DMS153 treated with DMSO at 0.1 percent for 48 hours (cell line): ENCODE measurements at regions not wholly inside any gene's neighbourhood (a gene's known extent, or its start where the extent isn't known, plus 50 kb on each side); places are given as distances from the start of the nearest gene placed in this dataset.

Experiments
- DNase-seq: peaks from one replicate; lab custom pipeline; 2025; ENCODE audit not compliant: unreplicated experiment; lab: John Stamatoyannopoulos, UW

DNA sequence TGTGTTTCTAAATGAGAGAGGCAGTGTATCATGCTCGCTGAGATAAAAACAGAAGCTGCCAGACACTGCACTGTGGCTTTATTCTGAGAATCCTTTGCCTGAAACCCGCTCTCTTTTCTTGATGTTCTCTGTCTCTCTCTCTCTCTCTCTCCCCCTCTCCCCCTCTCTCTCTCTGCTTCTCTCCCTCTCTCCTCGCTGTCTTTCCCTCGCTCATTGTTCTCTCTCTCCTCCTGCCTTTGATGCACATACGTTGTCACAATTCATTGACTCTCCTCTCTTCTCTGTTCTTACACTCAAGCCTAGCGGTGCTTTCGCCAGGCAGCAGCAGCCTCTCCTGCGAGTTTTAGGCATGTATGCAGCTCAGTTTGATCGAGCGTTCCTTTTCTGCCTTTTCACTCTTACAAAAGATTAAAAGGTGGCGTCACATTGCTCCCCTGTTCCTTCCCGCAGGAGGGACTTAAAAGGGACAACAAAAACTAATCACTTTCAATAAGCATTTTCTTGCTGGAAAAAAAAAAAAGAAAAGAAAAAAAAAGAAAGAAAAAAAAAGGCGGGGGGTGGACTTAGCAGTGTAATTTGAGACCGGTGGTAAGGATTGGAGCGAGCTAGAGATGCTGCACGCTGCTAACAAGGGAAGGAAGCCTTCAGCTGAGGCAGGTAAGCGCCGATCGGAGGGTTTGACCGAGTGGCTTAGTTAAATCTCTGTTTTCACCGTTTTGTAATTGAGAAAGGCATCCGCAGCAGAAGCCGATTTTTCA, 717.9 kb upstream of the WWC1 start:
- DNase-seq: no peak

DNA sequence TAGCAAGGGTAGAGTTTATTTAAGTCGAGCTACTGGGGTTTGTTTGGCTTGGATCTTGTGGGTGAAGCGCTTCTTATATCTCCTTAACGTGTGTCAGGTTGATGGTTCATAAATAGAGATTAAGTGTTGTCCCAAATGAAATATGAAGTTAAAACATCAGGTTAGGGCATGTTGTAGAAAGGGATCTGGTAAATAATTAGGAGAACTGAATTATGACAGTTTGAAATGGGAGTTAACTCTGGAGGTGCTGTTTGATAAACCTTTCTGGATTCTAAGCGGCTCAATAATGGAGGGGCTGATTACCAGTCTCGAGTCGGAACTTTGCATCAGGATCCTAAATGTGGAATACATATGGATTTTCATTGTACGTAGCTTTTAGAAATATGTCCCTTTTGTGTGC, 717.0 kb upstream of the WWC1 start:
- no peak for DNase-seq

DNA sequence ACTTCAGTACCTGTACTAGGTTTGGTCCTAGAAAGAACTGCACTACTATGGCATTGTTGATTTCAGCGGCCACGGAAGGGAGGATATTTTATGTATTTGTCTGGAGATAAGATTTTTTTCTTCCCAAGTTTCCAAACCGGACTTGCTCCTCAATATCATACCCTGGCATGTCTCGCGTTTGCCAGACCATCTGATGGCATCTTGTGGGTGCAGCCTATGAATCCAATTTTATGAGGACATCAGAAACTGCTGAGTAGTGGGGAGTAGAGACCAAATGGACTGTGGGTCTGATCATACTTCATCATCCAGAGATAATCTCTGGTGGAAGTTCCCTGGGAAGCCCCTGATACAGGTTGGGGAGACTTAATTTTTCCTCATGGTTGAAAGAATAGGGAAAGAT, 716.1 kb upstream of the WWC1 start:
- DNase-seq: no peak

DNA sequence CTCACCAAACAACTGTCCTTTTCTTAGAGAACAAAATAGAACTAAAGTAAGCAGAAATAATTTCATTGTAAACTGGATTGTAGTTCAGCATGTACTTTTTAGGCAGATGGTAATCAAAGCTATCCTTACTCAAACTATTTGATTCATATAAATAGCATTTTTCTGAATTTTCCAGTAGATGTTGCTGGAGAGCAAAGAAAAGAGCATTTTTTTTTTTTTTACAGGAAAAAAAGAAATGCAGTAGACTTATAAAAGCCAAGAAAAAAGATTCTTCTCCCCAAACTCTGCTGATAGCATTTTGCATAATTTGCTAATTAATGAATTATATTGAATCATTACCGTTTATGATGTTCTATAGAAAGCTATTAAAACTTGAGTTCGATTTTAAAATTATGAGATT, 715.3 kb upstream of the WWC1 start:
- no peak for DNase-seq

DNA sequence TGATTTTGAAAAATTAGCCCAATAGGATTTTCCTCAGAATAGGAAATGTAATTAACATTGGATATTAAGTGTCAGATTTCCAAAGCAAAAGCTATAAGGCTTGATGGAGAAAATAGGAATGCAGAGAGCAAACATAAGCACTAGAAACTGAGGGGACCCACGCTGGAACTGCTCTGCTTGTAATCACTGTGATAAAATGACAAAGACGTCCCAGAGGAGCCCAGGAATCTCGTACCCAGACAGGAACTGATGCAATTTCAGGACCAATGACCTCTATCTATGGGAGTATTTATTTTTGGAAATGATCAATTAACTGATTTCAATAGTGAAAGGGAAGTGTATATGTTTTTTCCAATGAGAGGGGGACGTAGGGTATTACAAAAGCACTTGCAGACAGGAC, 714.5 kb upstream of the WWC1 start:
- DNase-seq: no peak

DNA sequence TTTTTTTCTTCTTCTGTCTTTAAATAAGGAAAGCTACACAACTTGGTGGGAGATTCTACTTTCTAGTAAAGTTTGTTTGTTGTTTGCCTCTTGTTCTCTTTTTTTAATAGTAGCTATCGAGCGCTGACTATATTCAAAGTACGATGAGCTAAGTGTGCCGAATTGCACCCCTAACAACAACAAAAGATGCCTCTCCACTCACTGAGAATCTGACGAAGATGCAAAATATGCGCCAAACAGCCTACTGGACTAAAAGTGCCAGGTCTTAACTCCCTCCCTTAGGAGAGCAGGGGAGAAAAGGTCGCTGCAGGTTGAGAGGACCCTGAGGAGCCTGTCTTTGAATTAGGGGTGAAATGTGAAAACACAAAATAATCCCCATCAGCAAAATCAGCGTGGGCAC, 713.8 kb upstream of the WWC1 start:
- no peak for DNase-seq

DNA sequence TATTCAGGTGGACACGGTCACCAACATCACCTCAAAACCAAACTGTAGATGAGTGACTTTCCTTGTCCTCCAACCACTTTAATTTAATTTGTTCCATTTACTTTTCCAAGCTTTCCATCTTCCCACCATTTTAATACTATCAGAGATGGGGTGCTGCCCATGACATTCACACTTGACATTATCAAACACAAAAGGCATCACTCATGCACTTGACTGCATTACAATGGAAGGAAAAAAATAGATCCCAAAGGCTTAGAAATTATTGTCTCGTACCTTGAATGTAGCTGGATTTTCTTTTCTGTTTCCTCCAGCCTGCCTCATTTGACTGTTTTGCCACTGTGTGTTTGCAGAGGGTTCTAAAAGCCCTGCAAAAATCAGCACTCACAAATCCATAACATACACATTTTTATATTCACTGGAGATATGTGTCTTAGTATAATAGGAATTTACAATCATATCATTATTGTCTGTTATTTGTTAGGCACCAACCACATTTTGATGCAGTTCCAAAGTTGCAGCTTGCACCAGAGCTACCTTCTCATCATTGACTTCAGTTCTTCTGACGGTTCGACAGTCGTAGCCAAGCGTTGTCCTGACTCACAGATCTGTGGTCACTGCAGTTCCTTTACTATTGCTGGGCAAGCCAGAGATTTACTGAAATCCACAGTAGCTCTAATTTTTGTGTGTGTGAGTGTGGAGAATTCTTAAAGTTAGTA, 712.3 kb upstream of the WWC1 start:
- no peak for DNase-seq

DNA sequence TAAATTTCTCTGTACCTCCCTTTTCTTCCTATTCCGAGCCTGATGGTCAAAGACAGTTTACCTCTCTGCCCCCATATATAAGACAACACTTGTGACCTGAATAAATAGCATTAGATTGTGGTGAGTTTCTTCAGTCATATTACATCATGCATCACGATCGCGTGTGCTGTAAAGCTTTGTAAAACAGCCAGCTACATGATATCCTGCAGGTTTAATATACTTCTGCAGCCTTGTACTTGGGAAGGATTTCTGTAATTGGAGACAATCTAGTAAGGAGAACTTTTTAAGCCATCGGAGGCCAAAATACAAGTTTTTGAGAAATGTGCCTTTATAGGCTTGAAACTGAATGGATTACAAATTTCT, 711.8 kb upstream of the WWC1 start:
- no peak for DNase-seq

DNA sequence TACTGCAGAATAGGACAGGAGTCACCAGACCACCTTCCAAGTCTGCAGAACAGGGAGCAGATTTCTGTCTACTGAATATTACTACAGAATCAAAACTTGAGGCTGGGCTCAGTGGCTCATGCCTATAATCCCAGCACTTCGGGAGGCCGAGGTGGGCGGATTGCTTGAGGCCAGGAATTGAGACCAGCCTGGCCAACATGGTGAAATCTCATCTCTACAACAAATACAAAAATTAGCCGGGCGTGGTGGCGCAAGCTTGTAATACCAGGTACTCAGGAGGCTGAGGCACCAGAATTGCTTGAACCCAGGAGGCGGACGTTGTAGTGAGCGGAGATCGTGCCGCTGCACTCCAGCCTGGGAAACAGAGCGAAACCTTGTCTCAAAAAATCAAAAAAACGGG, 710.8 kb upstream of the WWC1 start:
- DNase-seq: no peak

DNA sequence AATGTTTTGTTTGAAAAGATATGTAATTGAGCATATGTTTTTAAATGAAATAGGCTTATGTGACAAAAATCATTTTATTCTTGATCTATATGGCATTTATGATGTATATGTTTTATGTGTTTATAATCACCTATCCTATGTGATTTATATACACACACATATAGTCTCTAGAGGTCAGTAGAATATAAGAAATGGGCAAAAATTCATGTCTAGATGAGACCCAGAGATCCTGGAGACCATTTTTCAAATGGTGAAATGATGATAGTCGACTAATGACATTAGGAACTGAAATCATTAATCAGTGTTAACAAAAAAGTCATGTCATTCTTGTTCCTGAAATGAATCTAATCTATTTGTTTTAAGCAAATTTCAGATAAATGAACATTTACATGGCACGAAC, 709.2 kb upstream of the WWC1 start:
- DNase-seq: no peak

DNA sequence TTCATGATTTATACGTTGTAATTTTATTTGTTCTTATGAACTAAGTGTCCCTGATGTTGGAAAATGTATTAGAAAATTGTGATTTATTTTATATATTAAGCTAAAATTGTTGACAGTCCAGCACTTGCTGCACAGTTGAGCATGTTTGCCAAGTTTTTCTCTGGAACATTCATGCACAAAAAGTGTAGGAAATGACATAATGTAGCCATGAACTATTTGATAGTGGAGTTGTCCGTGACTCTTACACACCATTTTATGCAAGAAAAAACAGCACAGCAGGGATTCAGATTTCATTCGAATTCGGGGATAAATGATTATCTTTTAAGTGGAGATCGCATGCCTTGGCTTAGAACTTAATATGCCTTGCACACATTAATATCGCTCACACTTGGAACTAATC, 708.6 kb upstream of the WWC1 start:
- DNase-seq: no peak

DNA sequence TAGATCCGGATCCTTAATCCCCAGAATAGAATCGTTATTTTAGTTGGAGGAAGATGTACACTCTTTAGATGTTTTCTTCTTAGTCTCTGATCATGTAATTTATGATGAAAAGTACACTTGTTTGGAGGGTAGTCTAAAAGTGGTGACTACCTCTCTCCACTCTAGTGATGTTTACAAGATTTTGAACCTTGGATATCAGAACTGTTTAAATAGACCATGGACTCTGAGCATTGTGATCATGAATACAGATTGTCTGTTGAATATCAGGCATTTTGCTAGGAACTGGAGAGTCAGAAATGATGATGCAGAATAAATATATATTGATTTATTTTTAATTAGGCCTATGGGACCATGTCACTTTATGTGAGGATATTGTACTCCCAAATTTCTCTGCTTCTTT, 706.3 kb upstream of the WWC1 start:
- DNase-seq: no peak

DNA sequence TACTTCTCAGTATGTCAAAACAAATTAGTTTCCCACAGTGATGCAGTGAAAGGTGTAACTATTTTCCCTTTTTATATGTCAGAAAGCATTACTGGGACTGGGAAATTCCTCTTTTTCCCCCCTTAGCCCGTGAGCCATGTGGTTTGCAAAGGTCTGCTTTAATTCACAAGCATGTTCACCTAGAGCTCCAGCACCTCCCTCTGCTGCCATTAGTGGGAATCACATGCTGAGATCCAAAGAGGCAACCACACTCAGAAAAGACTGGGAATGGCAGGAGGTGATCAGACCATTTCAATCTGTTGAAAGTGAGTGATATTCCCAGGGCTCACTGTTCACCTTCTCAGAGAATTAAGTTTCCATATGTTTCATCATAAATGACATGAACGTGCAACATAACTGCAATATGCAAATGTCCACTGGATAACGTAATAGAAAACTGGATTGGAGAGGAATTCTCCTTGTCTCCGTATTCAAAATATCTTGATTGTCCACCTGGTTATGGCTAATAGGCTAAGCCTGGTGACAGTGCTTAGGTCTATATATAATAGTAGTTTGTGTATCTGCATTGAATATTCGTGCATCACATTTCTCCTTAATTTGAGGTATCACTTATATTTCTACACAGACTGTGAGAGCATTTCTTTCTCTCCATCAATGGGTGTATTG, 703.5 kb upstream of the WWC1 start:
- DNase-seq: no peak

DNA sequence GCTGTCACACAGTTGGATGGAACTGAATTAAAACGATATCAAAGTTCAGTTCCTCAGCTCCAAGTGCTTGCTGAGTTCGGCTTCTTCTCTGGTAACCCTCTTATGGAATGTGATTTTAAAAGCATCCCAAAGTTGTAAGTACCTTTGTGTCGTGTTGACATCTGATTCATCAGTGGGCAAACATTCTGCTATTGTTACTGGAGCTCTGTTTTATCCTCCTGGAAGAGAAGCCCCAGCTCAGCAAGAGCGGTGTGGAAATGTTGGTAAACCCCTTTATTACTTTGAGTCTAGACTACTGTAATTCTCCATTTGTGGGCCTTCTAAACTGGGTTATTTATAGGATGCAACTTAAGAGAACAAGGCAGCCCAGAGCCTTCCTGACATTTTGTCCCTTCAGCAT, 699.3 kb upstream of the WWC1 start:
- DNase-seq: no peak

DNA sequence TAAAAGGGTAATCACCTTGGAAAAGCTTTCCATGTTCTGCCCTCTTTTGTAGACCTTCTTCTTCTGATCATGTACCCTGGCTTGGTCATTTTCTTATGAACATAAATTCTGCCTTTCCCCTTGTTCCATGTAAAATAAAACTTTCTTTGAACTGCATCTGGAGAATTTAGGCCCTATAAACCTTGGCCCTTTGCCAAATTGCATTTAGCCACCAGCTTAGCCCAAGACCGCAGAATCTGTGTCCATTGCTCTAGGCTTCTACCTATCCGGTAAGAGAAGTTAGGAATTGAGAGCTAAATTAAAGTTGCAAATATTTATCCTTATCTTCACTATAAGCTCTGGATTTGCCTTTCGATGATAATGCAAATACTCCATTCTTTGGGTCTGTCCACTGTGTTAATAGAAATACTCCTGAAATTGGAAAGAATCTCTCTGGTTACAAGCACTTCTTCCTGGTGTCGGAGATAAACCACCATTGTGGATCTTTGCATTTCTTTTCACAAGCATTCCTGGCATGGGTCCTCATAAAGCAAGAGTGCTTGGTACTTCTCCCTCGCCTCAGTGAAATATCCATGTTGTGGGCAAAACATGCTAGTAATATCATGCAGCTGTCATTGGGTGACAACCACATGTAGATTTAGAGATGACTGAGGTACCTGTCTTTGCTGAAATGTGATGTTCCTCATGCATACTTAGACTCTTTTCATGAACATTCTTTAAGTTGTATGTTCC, 698.0 kb upstream of the WWC1 start:
- no peak for DNase-seq

DNA sequence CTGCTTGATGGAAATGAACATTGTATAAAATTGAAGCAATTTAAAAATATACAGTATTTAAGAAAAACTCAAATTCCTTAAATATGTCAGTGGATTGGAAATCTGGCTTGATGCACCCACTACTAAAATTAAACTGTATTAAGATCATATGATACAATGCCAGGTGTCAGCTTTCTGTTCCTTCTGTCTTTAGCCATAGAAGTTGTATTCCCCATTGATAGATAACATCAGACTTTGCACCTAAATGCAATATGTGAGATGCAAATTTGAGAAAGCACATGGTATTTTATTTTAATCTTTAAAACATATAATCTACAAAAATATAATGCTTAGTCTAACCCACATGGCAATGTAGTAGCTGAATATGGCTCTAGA, 697.4 kb upstream of the WWC1 start:
- no peak for DNase-seq

DNA sequence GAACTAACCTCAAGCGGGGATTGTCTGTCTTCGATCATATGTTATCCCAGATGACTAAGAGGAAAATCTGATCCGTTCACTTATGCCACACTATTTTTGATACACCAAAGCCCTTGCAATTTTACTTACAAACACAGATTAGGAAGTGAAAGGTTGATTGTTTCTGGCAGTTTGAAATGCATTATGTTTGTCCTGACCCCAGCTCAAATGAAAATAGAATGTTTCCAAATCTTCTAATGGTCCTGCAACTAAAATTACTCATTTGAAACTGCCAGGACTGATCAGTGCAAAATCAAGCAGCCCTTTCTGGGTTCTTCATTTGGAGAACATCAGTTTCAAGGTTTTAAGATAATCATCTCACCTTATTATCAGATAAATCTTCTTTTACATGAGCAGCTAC, 696.7 kb upstream of the WWC1 start:
- DNase-seq: no peak

DNA sequence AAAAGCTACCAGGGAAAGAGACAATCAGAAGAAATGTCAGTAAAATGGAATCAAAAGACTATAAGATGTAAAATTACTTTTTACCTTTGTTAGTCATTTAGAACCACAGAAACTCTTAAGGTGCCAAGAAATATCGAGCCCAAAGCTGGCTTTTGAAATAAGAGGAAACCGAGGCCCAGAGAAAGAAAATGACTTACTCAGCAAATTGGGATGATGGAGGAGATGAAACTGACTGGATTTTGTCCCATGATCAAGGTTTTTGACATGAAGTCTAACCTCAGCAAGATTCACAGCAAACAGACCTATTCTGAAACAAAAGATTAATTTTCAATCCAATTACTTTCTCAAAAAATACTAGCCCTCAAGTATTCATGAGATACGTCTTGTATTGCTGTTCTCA, 696.2 kb upstream of the WWC1 start:
- DNase-seq: no peak

DNA sequence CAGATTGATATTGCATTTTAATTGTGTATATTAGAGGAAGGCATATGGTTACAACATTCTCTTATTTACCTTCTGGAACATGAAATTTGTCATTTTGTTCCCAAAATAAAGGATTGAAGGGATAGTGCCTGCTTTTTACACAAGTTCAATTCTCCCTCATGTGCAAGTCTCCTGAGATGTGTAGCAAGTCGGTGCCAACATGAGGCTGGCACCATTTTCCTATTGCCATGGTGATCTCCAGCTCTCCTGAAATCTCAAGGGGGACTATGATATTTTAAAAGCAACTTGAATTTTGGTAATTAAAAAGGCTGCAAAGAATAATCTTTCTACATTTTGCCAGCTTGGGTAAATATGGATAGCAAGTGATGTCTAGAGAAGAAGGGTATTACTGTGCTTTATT, 693.3 kb upstream of the WWC1 start:
- DNase-seq: no peak

DNA sequence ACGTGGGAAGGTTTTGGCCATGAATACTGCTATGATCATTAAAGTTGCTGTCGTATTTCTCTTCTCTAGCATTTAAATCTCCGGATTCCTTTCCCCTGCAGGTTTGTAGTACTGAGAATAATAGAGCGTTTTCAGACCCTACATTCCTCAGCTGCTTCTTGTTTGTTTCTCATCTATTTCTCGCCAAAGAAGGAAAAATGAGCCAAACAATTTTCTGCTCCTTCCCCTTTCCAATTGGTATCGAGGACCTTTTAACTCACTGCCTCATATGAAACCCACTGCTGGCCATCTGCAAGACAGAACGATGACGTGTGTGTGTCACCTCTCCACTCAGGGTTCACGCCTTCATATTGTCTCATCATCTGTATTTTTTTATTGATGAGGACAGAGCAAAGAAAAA, 689.4 kb upstream of the WWC1 start:
- DNase-seq: no peak

DNA sequence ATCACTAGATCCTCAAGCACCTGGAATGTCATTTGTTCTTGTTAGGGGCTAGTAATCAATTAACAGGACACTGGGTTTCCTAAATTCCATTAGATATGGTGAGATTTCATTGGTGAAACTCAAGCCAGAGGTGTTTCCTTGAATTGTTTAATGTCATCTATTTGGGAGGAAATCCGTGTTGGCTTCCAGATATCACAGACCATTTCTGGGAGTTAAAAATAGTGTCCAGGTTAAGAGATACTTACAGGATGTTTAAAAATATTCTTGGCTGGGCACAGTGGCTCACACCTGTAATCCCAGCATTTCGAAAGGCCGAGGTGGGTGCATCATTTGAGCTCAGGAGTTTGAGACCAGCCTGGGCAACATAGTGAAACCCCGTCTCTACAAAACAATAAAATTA, 688.3 kb upstream of the WWC1 start:
- no peak for DNase-seq
